Activated CD4-positive, alpha-beta T cell treated with anti-CD3 and anti-CD28 coated beads, Interleukin-2, amount 50 U/mL, for 48 hours (primary cell): ENCODE measurements at regions not wholly inside any gene's neighbourhood (a gene's known extent, or its start where the extent isn't known, plus 50 kb on each side); places are given as distances from the start of the nearest gene placed in this dataset.
"Not testable (repeated sequence)": the region's sequence is repeated elsewhere in the genome, so short reads cannot be mapped to it uniquely, and the experiment has no call there.

Experiments
- DNase-seq, 2 experiments: peaks; one replicate each; pipeline ENCODE4 v3.0.0-alpha.2; 2020

GRCh38 chr18:12179029-12179428, 75.1 kb upstream of the CIDEA start:
- not testable (repeated sequence) for DNase-seq

GRCh38 chr18:12179697-12180577, 74.2 kb upstream of the CIDEA start:
- DNase-seq, result not testable (repeated sequence)

GRCh38 chr18:12198797-12199196, 55.4 kb upstream of the CIDEA start:
- not testable (repeated sequence) for DNase-seq

DNA sequence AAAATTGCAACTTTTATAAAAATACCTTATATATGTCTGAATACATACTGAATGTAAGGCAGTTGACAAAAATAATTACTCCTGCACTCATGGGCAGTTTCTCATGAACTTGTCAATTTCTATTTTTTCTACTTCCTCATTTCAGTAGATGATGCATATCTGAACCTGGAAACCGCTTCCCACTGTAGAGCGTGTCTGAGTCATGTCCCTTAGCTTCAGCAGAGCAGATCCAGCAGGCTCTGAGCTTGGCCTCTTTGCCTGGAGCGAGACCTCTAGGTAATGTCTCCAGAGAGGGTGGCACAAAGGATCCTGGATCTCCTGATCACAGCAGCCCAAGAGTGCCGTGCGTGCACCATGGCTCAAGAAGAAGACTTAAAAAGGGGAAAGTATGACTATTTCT, 54.0 kb upstream of the CIDEA start:
- DNase-seq, result peak in 1 of 2 experiments; percentile 5
